Stimulated activated CD8-positive, alpha-beta memory T cell treated with anti-CD3 and anti-CD28 coated beads, Interleukin-7, amount 100 ng/mL, for 24 hours (primary cell): ENCODE measurements at regions not wholly inside any gene's neighbourhood (a gene's known extent, or its start where the extent isn't known, plus 50 kb on each side); places are given as distances from the start of the nearest gene placed in this dataset.

Experiments
- DNase-seq: peaks from one replicate; pipeline ENCODE4 v3.0.0-alpha.2; 2020; ENCODE audit warnings: low read depth

GRCh38 chr1:14039582-14040430 is 339.8 kb downstream of the PRDM2 start:
- no peak for DNase-seq

GRCh38 chr1:14049965-14050364 is 350.0 kb downstream of the PRDM2 start:
- no peak for DNase-seq

- DNase-seq, result no peak
Observed at GRCh38 chr1:14055442-14056223, 355.6 kb downstream of the PRDM2 start.

- DNase-seq, result no peak
Observed at GRCh38 chr1:14057640-14058039, 357.7 kb downstream of the PRDM2 start.

GRCh38 chr1:14061204-14061603 is 361.2 kb downstream of the PRDM2 start:
- DNase-seq, result no peak

- no peak for DNase-seq
Observed at GRCh38 chr1:14061722-14062121, 361.7 kb downstream of the PRDM2 start.

GRCh38 chr1:14062669-14063068 is 362.7 kb downstream of the PRDM2 start:
- no peak for DNase-seq

GRCh38 chr1:14064649-14065442 is 364.9 kb downstream of the PRDM2 start:
- DNase-seq, result no peak

GRCh38 chr1:14065486-14065885 is 365.5 kb downstream of the PRDM2 start:
- no peak for DNase-seq

- no peak for DNase-seq
Observed at GRCh38 chr1:14067036-14067435, 367.0 kb downstream of the PRDM2 start.

GRCh38 chr1:14067711-14068110 is 367.7 kb downstream of the PRDM2 start:
- no peak for DNase-seq

- DNase-seq, result no peak
Observed at GRCh38 chr1:14071581-14071980, 371.6 kb downstream of the PRDM2 start.

- no peak for DNase-seq
Observed at GRCh38 chr1:14080653-14081052, 380.7 kb downstream of the PRDM2 start.

- DNase-seq, result no peak
Observed at GRCh38 chr1:14082331-14082730, 382.3 kb downstream of the PRDM2 start.

GRCh38 chr1:14083277-14083676 is 383.3 kb downstream of the PRDM2 start:
- no peak for DNase-seq

GRCh38 chr1:14083706-14084105 is 383.7 kb downstream of the PRDM2 start:
- DNase-seq, result no peak

- no peak for DNase-seq
Observed at GRCh38 chr1:14090062-14090461, 390.1 kb downstream of the PRDM2 start.

- no peak for DNase-seq
Observed at GRCh38 chr1:14090531-14090930, 390.5 kb downstream of the PRDM2 start.

- no peak for DNase-seq
Observed at GRCh38 chr1:14094611-14095400, 394.8 kb downstream of the PRDM2 start.

- DNase-seq, result no peak
Observed at GRCh38 chr1:14098294-14098913, 398.4 kb downstream of the PRDM2 start.

GRCh38 chr1:14100444-14100843 is 400.5 kb downstream of the PRDM2 start:
- DNase-seq, result no peak
